Activated T-helper 1 cell treated with anti-CD3 and anti-CD28 coated beads, Interleukin-12 subunit alpha, Interleukin-12 subunit beta, Interleukin-2, Interleukin-4 antibody, amounts not matched to agents 30 ng/mL and 10 ng/mL and 1 ng/mL, durations not matched to agents 14 hours and 24 hours and 36 hours (primary cell): ENCODE measurements at regions not wholly inside any gene's neighbourhood (a gene's known extent, or its start where the extent isn't known, plus 50 kb on each side); places are given as distances from the start of the nearest gene placed in this dataset.

Experiments
- DNase-seq: peaks from one replicate; pipeline ENCODE4 v3.0.0; 2021; ENCODE audit warnings: low spot score
- H3K27ac Mint-ChIP-seq: one replicate; pipeline ENCODE4 v1.8.0; 2021; ENCODE audit warnings: mild to moderate bottlenecking, mixed read lengths
- H3K27me3 Mint-ChIP-seq: one replicate; pipeline ENCODE4 v1.8.0; 2022; ENCODE audit warnings: mild to moderate bottlenecking, moderate library complexity, mixed read lengths; ENCODE audit not compliant: insufficient read depth
- H3K36me3 Mint-ChIP-seq: one replicate; pipeline ENCODE4 v1.8.0; 2021; ENCODE audit warnings: low read depth, mixed read lengths
- H3K4me1 Mint-ChIP-seq: one replicate; pipeline ENCODE4 v1.8.0; 2021; ENCODE audit warnings: low read depth, mixed read lengths
- H3K4me3 Mint-ChIP-seq: one replicate; pipeline ENCODE4 v1.8.0; 2021; ENCODE audit warnings: mild to moderate bottlenecking, moderate library complexity, mixed read lengths
- H3K9me3 Mint-ChIP-seq: one replicate; pipeline ENCODE4 v1.8.0; 2021; ENCODE audit warnings: mixed read lengths
- intact Hi-C: fragments of 100-400 bp; cut with micrococcal nuclease; formaldehyde crosslinking; loops from one replicate; pipeline ENCODE4 v1.15.1; 2024

DNA sequence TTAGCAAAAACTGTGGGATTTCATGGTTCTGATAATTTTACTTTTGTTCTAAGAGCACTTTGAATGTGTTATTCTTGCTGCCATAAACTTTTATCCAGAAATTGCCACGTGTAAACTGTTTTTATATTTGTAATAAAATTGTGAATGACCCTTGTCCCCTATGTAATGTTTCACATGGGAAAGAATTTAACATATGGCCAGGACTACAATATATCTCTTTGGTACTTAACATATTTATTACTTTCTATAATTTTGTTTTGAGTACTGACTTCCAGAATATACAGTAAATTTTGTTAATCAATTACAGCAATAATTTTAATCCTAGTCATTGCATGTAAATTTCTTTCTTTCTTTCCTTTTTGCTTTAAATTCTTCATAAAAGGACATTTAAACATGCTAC is 735.0 kb upstream of the PHF14 start:
- H3K9me3 Mint-ChIP-seq = peaks cover 4% of the 10 kb centered on the region
- no peak for DNase-seq
- no peaks in the 10 kb centered on the region for H3K36me3 Mint-ChIP-seq
- no peaks in the 10 kb centered on the region for H3K27me3 Mint-ChIP-seq
- no peak overlapping the region for H3K27ac Mint-ChIP-seq
- no peaks in the 10 kb centered on the region for H3K4me1 Mint-ChIP-seq
- intact Hi-C loops = no loop called here
- H3K4me3 Mint-ChIP-seq = no peak overlapping the region

DNA sequence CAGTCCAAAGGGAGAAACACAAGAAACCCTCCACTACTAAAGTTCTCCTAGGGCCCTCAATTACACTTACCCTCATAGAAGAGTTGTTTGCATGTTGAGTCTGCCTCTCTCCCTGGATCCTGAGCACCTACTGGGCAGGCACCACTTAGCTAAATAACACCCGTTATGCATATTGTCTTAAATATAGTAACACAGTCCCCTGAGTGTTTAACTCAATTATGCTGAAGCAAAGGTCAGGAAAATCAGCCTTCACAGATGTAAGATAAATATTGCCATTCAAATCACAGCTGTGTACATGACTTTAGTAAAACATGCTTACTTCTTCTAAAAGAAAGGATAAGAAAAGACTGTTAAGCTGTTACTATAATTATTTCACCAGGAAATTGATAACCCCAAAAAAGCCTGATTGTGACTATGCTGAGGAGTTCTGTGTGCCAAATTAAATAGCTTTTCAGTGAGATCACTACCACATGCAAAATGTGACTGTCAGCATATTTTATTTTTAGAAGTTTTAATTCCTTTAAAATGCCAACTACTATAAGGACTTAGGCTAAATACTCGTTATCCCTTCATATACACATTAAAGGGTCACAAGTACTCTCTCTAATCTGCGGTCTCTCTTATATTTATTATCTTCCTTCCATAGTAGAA is 733.9 kb upstream of the PHF14 start:
- no peaks in the 10 kb centered on the region for H3K4me1 Mint-ChIP-seq
- no peaks in the 10 kb centered on the region for H3K27me3 Mint-ChIP-seq
- no peak overlapping the region for H3K4me3 Mint-ChIP-seq
- H3K9me3 Mint-ChIP-seq = peaks cover 4% of the 10 kb centered on the region
- intact Hi-C loops = no loop called here
- H3K27ac Mint-ChIP-seq = no peak overlapping the region
- DNase-seq = no peak
- H3K36me3 Mint-ChIP-seq = no peaks in the 10 kb centered on the region

DNA sequence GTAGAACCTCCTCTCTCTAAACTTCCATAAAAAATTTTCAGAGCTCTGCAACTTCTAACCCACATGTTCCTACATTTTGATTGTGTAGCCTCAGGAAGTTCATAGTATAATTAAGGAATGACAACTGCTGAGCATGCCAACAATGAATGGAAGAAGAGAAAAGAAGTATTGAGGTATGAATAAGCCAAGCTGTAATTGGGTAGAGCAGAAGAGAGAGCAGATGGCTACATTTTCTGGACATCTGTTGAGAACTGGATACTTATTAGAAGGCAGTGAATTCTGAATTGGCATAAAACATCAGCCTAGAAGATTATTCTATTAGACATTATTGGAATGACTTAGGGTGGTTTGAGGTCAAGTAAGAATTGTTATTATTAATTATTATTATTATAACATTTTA is 728.3 kb upstream of the PHF14 start:
- no peak overlapping the region for H3K4me3 Mint-ChIP-seq
- no peaks in the 10 kb centered on the region for H3K4me1 Mint-ChIP-seq
- no peaks in the 10 kb centered on the region for H3K36me3 Mint-ChIP-seq
- H3K9me3 Mint-ChIP-seq = peaks cover 19% of the 10 kb centered on the region
- H3K27me3 Mint-ChIP-seq = no peaks in the 10 kb centered on the region
- H3K27ac Mint-ChIP-seq = no peak overlapping the region
- intact Hi-C loops = no loop called here
- DNase-seq = no peak

DNA sequence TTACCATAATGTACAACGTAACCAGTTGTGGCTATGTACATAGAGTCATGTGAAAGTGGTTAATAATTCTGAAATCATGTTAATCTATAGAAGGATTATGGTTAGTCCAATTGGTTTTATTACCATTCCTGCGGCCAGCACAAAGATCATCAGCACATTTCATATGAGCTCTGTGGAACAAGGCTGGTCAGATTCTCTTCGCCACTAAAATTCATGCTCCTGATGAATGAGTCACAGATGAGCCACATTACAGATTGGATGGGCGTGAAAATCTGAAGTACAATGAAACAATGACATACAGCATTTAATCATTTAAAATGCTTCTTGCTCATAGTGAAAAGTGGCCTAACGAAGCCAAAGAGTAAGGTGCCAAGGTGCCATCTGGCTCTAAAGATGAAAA is 716.2 kb upstream of the PHF14 start:
- peaks cover 4% of the 10 kb centered on the region for H3K9me3 Mint-ChIP-seq
- H3K27ac Mint-ChIP-seq = no peak overlapping the region
- DNase-seq = no peak
- no peak overlapping the region for H3K4me3 Mint-ChIP-seq
- intact Hi-C loops = no loop called here
- no peaks in the 10 kb centered on the region for H3K36me3 Mint-ChIP-seq
- H3K27me3 Mint-ChIP-seq = no peaks in the 10 kb centered on the region
- H3K4me1 Mint-ChIP-seq = no peaks in the 10 kb centered on the region

DNA sequence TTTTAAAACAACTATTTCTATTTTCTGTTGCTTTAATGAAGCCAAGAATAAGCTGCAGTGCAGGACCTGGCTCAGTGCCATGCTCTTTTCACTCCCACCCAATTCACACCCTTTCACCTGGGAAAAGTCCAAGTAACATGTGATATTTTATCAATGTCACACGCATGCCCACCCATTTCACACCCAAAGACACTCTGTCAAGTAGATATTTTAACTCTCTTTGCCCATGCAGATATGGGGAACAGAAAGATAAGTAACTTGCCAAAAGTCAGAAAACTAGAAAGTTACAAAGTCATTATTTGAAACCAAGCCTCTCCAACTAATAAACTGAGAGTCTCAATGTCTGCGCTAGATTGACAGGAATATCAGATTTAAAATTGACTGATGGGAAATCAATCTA is 706.7 kb upstream of the PHF14 start:
- H3K36me3 Mint-ChIP-seq = no peaks in the 10 kb centered on the region
- no peak for DNase-seq
- no peaks in the 10 kb centered on the region for H3K27me3 Mint-ChIP-seq
- no peak overlapping the region for H3K4me3 Mint-ChIP-seq
- H3K27ac Mint-ChIP-seq = no peak overlapping the region
- peaks cover 4% of the 10 kb centered on the region for H3K9me3 Mint-ChIP-seq
- intact Hi-C loops = no loop called here
- H3K4me1 Mint-ChIP-seq = no peaks in the 10 kb centered on the region

DNA sequence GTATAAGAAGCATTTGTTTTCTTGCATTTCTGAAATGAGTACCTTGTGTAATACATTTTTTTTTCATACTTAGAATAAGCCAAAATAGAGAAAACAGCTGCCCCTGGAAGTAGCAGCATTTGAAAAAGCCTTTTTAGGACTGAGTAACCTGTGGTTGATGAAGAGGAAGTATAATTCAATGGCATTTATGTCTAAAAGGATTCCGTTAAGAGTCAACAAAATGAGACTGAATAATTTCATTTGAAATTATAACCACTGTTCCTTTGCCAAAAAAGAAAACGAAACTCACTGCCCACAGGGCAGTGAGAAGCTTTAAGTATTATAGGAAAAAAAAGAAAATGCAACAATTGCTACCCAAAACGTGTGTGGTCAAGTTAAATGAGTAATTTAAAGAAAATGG is 705.6 kb upstream of the PHF14 start:
- Mint-ChIP-seq H3K4me3 (no peak overlapping the region), H3K9me3 (peaks cover 4% of the 10 kb centered on the region), H3K36me3 (no peaks in the 10 kb centered on the region), H3K27me3 (no peaks in the 10 kb centered on the region), H3K4me1 (no peaks in the 10 kb centered on the region), H3K27ac (no peak overlapping the region)
- DNase-seq = no peak
- intact Hi-C loops = no loop called here

DNA sequence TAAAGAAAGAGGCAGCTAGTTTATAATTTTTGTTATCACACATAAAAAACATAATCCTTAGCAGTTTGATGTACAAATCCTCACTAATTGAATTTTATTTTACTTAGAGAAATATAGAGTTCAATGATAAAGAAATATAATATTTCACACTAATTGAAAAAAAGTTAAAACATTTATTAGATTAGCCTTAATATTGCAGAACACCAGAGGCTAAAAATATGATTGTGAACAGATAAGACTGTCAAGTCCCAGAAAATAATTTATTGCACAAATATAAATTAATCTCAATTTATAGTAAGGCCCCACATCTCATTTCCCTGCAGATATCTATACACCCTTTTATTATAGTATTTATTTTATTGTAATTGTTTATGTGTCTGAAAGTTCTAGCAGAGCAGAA is 690.8 kb upstream of the PHF14 start:
- no peaks in the 10 kb centered on the region for H3K27me3 Mint-ChIP-seq
- intact Hi-C loops = no loop called here
- no peak overlapping the region for H3K4me3 Mint-ChIP-seq
- no peaks in the 10 kb centered on the region for H3K9me3 Mint-ChIP-seq
- no peaks in the 10 kb centered on the region for H3K4me1 Mint-ChIP-seq
- H3K27ac Mint-ChIP-seq = no peak overlapping the region
- no peaks in the 10 kb centered on the region for H3K36me3 Mint-ChIP-seq
- no peak for DNase-seq

DNA sequence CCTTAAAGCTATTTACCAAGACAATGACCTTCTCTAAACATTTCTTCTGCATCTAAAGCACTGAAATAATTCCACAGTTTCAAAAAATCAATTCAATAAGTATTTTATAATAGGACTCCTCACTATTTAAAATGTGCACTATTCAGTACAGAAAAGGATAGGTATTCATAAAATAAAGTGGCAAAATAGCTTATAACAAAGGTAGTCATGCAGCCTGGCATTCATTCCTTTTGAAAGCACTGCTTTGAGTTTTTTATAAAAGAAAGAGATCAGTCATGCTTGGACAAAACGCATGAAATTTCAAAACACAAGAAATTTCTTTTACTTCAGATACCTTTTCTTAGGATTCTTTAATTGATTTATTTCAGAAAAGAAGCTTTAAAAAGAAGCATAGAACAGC is 689.7 kb upstream of the PHF14 start:
- no peaks in the 10 kb centered on the region for H3K27me3 Mint-ChIP-seq
- H3K27ac Mint-ChIP-seq = no peak overlapping the region
- H3K9me3 Mint-ChIP-seq = no peaks in the 10 kb centered on the region
- no peak for DNase-seq
- no peaks in the 10 kb centered on the region for H3K36me3 Mint-ChIP-seq
- H3K4me1 Mint-ChIP-seq = no peaks in the 10 kb centered on the region
- intact Hi-C loops = no loop called here
- H3K4me3 Mint-ChIP-seq = no peak overlapping the region

DNA sequence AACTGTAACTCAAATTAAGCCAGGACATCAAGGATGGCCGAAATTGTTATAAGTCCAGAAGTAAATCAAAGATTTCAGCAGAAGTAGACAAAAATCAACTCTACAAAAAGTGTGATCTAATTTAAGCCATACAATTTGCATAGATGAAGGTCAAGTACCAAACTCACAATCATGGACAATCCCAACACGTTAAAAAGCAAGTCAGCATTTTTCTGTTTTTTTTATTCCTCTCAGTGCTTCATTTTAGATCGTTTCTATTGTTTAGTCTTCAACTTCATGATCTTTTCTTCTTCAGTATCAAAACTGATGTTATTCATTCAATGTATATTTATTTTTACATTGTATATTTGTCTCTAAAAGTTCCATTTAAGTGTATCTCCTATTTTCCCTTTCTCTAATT is 674.3 kb upstream of the PHF14 start:
- H3K36me3 Mint-ChIP-seq = no peaks in the 10 kb centered on the region
- no peak overlapping the region for H3K27ac Mint-ChIP-seq
- no peaks in the 10 kb centered on the region for H3K4me1 Mint-ChIP-seq
- intact Hi-C loops = no loop called here
- H3K4me3 Mint-ChIP-seq = no peak overlapping the region
- no peaks in the 10 kb centered on the region for H3K9me3 Mint-ChIP-seq
- DNase-seq = no peak
- H3K27me3 Mint-ChIP-seq = no peaks in the 10 kb centered on the region

DNA sequence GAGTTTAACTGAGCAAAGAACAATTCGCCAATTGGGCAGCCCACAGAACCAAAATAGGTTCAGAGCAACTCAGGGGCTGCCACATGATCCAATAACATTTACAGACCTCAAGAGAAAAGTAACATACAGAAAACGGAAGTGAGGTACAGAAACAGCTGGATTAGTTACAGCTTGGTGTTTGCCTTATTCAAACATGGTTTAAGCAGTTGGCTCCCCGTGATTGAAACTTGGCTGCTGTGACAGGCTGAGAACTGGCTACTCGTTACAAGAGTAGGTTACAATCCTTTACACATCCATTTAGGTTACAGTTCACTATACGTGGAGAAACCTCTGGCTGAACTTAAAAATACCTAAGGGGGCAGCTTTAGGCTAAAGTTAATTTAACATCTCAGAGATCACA is 673.1 kb upstream of the PHF14 start:
- Mint-ChIP-seq H3K9me3 (no peaks in the 10 kb centered on the region), H3K27ac (no peak overlapping the region)

DNA sequence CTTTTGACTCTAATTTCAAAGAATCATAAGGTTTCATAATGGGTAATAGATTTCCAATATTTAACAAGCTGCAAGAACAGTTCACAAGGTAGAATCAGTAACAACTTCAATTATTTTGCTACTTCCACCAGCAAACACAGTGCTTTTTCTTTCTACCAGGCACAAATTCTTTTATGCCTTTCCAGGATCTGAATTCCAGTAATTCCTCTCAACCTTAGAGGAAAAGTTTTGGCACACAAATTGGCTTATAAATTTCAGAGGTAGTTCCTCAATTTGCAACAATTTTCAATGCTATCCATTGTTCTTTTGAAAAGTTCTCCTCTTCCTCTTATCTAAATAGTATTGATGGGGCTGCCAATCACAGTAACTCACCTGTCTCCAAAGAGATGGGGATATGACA is 665.4 kb upstream of the PHF14 start:
- H3K36me3 Mint-ChIP-seq = no peaks in the 10 kb centered on the region
- no peak overlapping the region for H3K27ac Mint-ChIP-seq
- no peaks in the 10 kb centered on the region for H3K9me3 Mint-ChIP-seq
- DNase-seq = no peak
- H3K27me3 Mint-ChIP-seq = no peaks in the 10 kb centered on the region
- intact Hi-C loops = no loop called here
- H3K4me3 Mint-ChIP-seq = no peak overlapping the region
- H3K4me1 Mint-ChIP-seq = no peaks in the 10 kb centered on the region

More for the DNA sequence above, 673.1 kb upstream of the PHF14 start:
- H3K4me3 Mint-ChIP-seq = no peak overlapping the region
- H3K27me3 Mint-ChIP-seq = no peaks in the 10 kb centered on the region
- no peak for DNase-seq
- H3K36me3 Mint-ChIP-seq = no peaks in the 10 kb centered on the region
- no peaks in the 10 kb centered on the region for H3K4me1 Mint-ChIP-seq
- intact Hi-C loops = no loop called here

DNA sequence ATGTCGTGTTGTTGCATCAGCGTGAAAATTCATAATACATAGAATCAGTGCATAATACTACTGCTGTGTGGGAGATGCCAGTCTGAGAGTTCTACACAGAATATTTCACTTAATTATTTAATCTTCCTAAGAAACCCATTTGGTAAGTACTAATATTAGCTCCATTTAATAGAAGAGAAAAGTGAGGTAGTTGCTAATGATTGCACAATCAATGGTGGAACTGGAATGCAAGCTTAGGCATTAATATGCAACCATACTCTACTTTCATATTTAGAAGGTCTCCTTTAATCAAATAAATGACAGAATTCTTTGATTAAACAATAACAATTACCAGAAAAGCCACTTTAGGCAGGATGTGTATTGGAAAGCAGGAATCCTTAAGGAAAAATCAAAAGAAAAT is 660.7 kb upstream of the PHF14 start:
- Mint-ChIP-seq H3K9me3 (no peaks in the 10 kb centered on the region), H3K27me3 (no peaks in the 10 kb centered on the region), H3K27ac (no peak overlapping the region), H3K4me1 (no peaks in the 10 kb centered on the region), H3K36me3 (no peaks in the 10 kb centered on the region), H3K4me3 (no peak overlapping the region)
- no peak for DNase-seq
- intact Hi-C loops = no loop called here

DNA sequence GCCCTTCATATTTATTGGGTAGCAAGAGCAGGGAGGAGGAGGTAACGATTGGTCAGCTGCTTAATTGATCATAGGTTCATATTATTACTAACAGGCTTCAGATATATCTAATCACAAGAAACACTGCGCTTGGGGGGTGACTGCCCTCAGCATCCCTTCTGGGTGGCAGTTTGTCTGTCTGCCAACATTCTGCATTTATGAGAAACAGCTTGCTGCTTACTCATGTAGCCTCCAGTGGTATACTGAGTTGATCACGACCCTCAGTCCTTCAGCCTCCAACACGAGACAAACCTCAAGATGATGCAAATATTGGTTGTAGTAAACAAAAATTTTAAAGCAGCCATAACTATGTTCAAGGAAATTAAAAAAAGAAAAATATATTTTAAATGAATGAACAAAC is 657.8 kb upstream of the PHF14 start:
- Mint-ChIP-seq H3K36me3 (no peaks in the 10 kb centered on the region), H3K27me3 (no peaks in the 10 kb centered on the region), H3K27ac (no peak overlapping the region), H3K9me3 (no peaks in the 10 kb centered on the region), H3K4me1 (no peaks in the 10 kb centered on the region), H3K4me3 (no peak overlapping the region)
- intact Hi-C loops = no loop called here
- DNase-seq = no peak

DNA sequence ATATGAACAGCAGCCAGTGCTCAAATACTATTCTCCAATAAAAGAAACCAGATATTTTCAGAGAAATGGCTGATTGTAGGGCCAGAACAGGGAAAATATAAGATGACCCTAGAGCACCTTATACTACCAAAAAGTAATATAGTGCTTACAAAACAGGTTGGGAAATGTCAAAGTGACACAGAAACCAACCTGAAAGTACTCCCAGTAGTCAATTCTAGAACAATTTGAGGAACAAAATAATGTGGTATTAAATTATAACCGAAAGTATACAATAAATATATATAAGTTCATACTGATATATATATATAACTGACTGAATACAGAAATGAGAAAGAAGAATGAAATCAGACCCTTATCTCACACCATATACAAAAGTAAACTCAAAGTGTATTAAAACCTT is 657.2 kb upstream of the PHF14 start:
- DNase-seq = no peak
- Mint-ChIP-seq H3K9me3 (no peaks in the 10 kb centered on the region), H3K27ac (no peak overlapping the region), H3K27me3 (no peaks in the 10 kb centered on the region), H3K36me3 (no peaks in the 10 kb centered on the region), H3K4me3 (no peak overlapping the region), H3K4me1 (no peaks in the 10 kb centered on the region)
- intact Hi-C loops = no loop called here
